Fibroblast of lung (primary cell): ENCODE measurements at regions not wholly inside any gene's neighbourhood (a gene's known extent, or its start where the extent isn't known, plus 50 kb on each side); places are given as distances from the start of the nearest gene placed in this dataset.

Experiments used
- EZH2 ChIP-seq: IDR thresholded peaks from 2 replicates; pipeline ENCODE4 v1.5.1; 2012; ENCODE audit warnings: low read length, control low read depth, mild to moderate bottlenecking; ENCODE audit errors: missing control alignments
- TF ChIP-seq, protein P1 (sequence below), 2 donors: IDR thresholded peaks in 1 of 2; conservative IDR thresholded peaks in 1 of 2; 1 replicate in 1 of 2; 2 replicates in 1 of 2; pipeline ENCODE4 v1.5.1; 2011 to 2012; ENCODE audit warnings: low read length in 2 of 2, control low read depth in 1 of 2, inconsistent platforms in 1 of 2, low read depth in 1 of 2, mild to moderate bottlenecking in 1 of 2

DNA sequence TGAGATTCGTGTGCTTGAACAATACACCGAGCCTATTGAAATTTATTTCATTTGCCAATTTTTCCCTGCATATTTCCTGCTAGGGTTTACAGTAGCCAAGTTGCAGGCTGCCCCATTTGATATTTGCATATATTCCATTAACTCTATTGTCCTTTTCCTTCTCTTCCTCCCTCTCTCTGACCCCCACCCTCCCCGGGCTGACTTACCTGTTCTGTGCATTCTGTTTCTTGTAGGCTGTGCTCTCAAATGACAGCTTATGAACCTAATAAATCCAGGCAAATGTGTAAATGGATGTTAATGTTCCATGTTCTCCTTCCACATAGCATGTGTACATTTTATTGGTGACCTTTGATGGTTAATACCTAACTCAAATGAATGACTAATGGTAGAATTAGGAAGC, 1169.2 kb upstream of the WWC1 start:
- TF ChIP-seq, protein P1, sequence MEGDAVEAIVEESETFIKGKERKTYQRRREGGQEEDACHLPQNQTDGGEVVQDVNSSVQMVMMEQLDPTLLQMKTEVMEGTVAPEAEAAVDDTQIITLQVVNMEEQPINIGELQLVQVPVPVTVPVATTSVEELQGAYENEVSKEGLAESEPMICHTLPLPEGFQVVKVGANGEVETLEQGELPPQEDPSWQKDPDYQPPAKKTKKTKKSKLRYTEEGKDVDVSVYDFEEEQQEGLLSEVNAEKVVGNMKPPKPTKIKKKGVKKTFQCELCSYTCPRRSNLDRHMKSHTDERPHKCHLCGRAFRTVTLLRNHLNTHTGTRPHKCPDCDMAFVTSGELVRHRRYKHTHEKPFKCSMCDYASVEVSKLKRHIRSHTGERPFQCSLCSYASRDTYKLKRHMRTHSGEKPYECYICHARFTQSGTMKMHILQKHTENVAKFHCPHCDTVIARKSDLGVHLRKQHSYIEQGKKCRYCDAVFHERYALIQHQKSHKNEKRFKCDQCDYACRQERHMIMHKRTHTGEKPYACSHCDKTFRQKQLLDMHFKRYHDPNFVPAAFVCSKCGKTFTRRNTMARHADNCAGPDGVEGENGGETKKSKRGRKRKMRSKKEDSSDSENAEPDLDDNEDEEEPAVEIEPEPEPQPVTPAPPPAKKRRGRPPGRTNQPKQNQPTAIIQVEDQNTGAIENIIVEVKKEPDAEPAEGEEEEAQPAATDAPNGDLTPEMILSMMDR (conservative IDR thresholded peaks at IDR 0.05 in 1 of 2, IDR thresholded peaks at IDR 0.05 in 1 of 2; ENCODE audit: low read depth in 1 of 2, low read length in 2 of 2) = no peak
- no peak for TF ChIP-seq EZH2
